Stimulated activated CD4-positive, alpha-beta T cell treated with anti-CD3 and anti-CD28 coated beads, Interleukin-4, amount 100 ng/mL, for 24 hours (primary cell): ENCODE measurements at regions not wholly inside any gene's neighbourhood (a gene's known extent, or its start where the extent isn't known, plus 50 kb on each side); places are given as distances from the start of the nearest gene placed in this dataset.
"Not testable (repeated sequence)": the region's sequence is repeated elsewhere in the genome, so short reads cannot be mapped to it uniquely, and the experiment has no call there.

ENCODE experiments used
- DNase-seq: peaks from one replicate; pipeline ENCODE4 v3.0.0-alpha.2; 2020

- DNase-seq = no peak
These were observed 80.8 kb upstream of the SLC8A3 start for GRCh38 chr14:70269582-70269981.

- DNase-seq = no peak
These were observed 80.0 kb upstream of the SLC8A3 start for GRCh38 chr14:70268760-70269159.

GRCh38 chr14:70266157-70266556 is 77.4 kb upstream of the SLC8A3 start:
- DNase-seq = no peak

- DNase-seq = no peak
These were observed 76.7 kb upstream of the SLC8A3 start for GRCh38 chr14:70265422-70265821.

- DNase-seq = no peak
These were observed 70.7 kb upstream of the SLC8A3 start for GRCh38 chr14:70259420-70259819.

- DNase-seq = no peak
These were observed 68.8 kb upstream of the SLC8A3 start for GRCh38 chr14:70257526-70257925.

GRCh38 chr14:70256601-70257000 is 67.8 kb upstream of the SLC8A3 start:
- no peak for DNase-seq

GRCh38 chr14:70255071-70256057 is 66.6 kb upstream of the SLC8A3 start:
- DNase-seq = peak; percentile 9

- DNase-seq = no peak
These were observed 65.8 kb upstream of the SLC8A3 start for GRCh38 chr14:70254476-70254961.

GRCh38 chr14:70253547-70253946 is 64.8 kb upstream of the SLC8A3 start:
- DNase-seq = not testable (repeated sequence)

- no peak for DNase-seq
These were observed 56.3 kb upstream of the SLC8A3 start for GRCh38 chr14:70245026-70245425.

- DNase-seq = no peak
These were observed 51.1 kb upstream of the SLC8A3 start for GRCh38 chr14:70239802-70240201.

GRCh38 chr14:70238635-70239034 is 49.9 kb upstream of the SLC8A3 start:
- DNase-seq = not testable (repeated sequence)
